ENCODE measurements at regions not wholly inside any gene's neighbourhood (a gene's known extent, or its start where the extent isn't known, plus 50 kb on each side); places are given as distances from the start of the nearest gene placed in this dataset.
A peak's percentile ranks its signal among the peaks of the same experiment; 100 is the strongest.
"Not testable (repeated sequence)": the region's sequence is repeated elsewhere in the genome, so short reads cannot be mapped to it uniquely, and the experiment has no call there.

- DNase-seq (ENCODE audit: low spot score): not testable (repeated sequence)
These were observed 634.9 kb upstream of the SGO1 start for GRCh38 chr3:20820872-20821271.

- peak; percentile 12 for DNase-seq (ENCODE audit: low spot score)
These were observed 625.6 kb upstream of the SGO1 start for GRCh38 chr3:20811631-20812030.

GRCh38 chr3:20811006-20811405 lies 625.0 kb upstream of the SGO1 start:
- DNase-seq (ENCODE audit: low spot score): no peak

GRCh38 chr3:20810555-20810954 lies 624.5 kb upstream of the SGO1 start:
- DNase-seq (ENCODE audit: low spot score): no peak

GRCh38 chr3:20809356-20809755 lies 623.4 kb upstream of the SGO1 start:
- no peak for DNase-seq (ENCODE audit: low spot score)

- DNase-seq (ENCODE audit: low spot score): no peak
These were observed 622.9 kb upstream of the SGO1 start for GRCh38 chr3:20808864-20809263.

GRCh38 chr3:20798666-20799065 lies 612.7 kb upstream of the SGO1 start:
- DNase-seq (ENCODE audit: low spot score): no peak

GRCh38 chr3:20787005-20787404 lies 601.0 kb upstream of the SGO1 start:
- DNase-seq (ENCODE audit: low spot score): no peak

- DNase-seq (ENCODE audit: low spot score): no peak
These were observed 590.7 kb upstream of the SGO1 start for GRCh38 chr3:20776692-20777091.

GRCh38 chr3:20776286-20776685 lies 590.3 kb upstream of the SGO1 start:
- no peak for DNase-seq (ENCODE audit: low spot score)

- no peak for DNase-seq (ENCODE audit: low spot score)
These were observed 587.4 kb upstream of the SGO1 start for GRCh38 chr3:20773320-20773984.

GRCh38 chr3:20772869-20773268 lies 586.9 kb upstream of the SGO1 start:
- no peak for DNase-seq (ENCODE audit: low spot score)

- no peak for DNase-seq (ENCODE audit: low spot score)
These were observed 583.4 kb upstream of the SGO1 start for GRCh38 chr3:20769430-20769829.

- no peak for DNase-seq (ENCODE audit: low spot score)
These were observed 575.0 kb upstream of the SGO1 start for GRCh38 chr3:20760981-20761380.

GRCh38 chr3:20752416-20752815 lies 566.4 kb upstream of the SGO1 start:
- no peak for DNase-seq (ENCODE audit: low spot score)

- no peak for DNase-seq (ENCODE audit: low spot score)
These were observed 565.3 kb upstream of the SGO1 start for GRCh38 chr3:20751296-20751695.

GRCh38 chr3:20747741-20748140 lies 561.7 kb upstream of the SGO1 start:
- DNase-seq (ENCODE audit: low spot score): peak; percentile 11

GRCh38 chr3:20743553-20744321 lies 557.7 kb upstream of the SGO1 start:
- DNase-seq (ENCODE audit: low spot score): no peak

- no peak for DNase-seq (ENCODE audit: low spot score)
These were observed 557.0 kb upstream of the SGO1 start for GRCh38 chr3:20742903-20743552.

GRCh38 chr3:20741381-20741780 lies 555.4 kb upstream of the SGO1 start:
- DNase-seq (ENCODE audit: low spot score): no peak

- DNase-seq (ENCODE audit: low spot score): peak; percentile 6
These were observed 553.8 kb upstream of the SGO1 start for GRCh38 chr3:20739814-20740213.

GRCh38 chr3:20736287-20736852 lies 550.4 kb upstream of the SGO1 start:
- DNase-seq (ENCODE audit: low spot score): no peak

GRCh38 chr3:20729185-20729584 lies 543.2 kb upstream of the SGO1 start:
- no peak for DNase-seq (ENCODE audit: low spot score)

All from AG08395 (cell line).